HUES48 (cell line): ENCODE measurements at regions not wholly inside any gene's neighbourhood (a gene's known extent, or its start where the extent isn't known, plus 50 kb on each side); places are given as distances from the start of the nearest gene placed in this dataset.

Source experiments
- H3K27ac ChIP-seq: one replicate; pipeline ENCODE4 v1.7.0; 2013; ENCODE audit warnings: low read depth, low read length, inconsistent platforms
- H3K27me3 ChIP-seq: 2 replicates; pipeline ENCODE4 v1.6.1; 2013; ENCODE audit warnings: mild to moderate bottlenecking, low read length; ENCODE audit not compliant: control insufficient read depth, insufficient read depth
- H3K36me3 ChIP-seq: 2 replicates; pipeline ENCODE4 v1.6.1; 2013; ENCODE audit warnings: low read length; ENCODE audit not compliant: control insufficient read depth, insufficient read depth
- H3K4me1 ChIP-seq: 2 replicates; pipeline ENCODE4 v1.6.1; 2013; ENCODE audit warnings: mild to moderate bottlenecking, low read length; ENCODE audit not compliant: control insufficient read depth, insufficient read depth
- H3K4me3 ChIP-seq: 2 replicates; pipeline ENCODE4 v1.5.1; 2013; ENCODE audit warnings: mild to moderate bottlenecking, low read depth, low read length
- H3K9ac ChIP-seq: 2 replicates; pipeline ENCODE4 v1.6.1; 2013; ENCODE audit warnings: mild to moderate bottlenecking, low read depth, low read length, moderate library complexity
- H3K9me3 ChIP-seq: 2 replicates; pipeline ENCODE4 v1.6.1; 2013; ENCODE audit warnings: low read length; ENCODE audit not compliant: control insufficient read depth, insufficient read depth

DNA sequence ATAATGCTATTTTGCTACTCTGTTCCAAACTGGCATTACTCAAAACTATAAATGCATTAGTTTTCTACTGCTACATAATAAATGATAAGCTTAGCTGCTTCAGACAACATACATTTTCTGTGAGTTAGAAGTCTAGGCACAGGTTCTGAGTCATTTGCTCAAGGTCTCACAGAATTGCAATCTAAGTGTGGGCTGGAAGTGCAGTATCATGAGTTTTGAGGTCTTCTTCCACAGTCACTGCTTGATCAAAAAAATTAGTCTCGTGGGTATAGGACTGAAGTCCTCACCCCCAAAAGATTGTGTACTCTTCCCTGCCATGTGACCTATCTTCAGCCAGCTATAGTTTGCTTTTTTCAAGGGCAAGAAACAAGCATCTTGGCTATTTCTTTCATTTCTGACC is 676.9 kb downstream of the ADCYAP1 start:
- H3K9me3 ChIP-seq, result no peaks in the 10 kb centered on the region

DNA sequence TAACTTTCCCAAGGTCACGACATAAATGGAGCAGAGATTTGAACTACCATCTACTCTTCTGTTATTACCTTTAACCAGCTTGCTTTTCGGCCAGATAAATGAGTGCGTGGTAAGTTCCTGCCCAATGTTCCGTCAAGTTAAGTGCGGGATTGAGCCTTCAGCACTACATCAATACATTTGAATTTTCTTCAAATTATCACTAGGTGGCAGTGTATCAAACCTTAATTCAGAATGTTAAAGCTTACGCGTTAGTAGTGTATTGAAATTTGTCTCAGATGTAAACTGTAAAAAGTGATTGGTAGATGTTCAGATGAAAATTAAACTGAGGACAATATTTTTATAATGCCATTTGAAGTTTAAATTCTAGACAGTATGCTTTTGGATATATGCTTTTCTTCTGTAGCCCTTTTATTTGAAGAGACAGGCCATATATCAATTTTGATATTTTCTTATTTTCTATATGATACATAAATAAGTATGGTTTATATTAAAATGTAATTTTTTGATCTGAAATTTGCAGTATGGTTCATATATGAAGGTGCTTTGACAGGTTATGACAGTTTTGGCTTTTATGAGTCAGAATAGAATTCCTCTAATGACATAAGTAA is 681.3 kb downstream of the ADCYAP1 start:
- Histone ChIP-seq H3K27ac (no peak overlapping the region), H3K36me3 (no peaks in the 10 kb centered on the region), H3K27me3 (no peaks in the 10 kb centered on the region)

More for the DNA sequence above, 676.9 kb downstream of the ADCYAP1 start:
- no peak overlapping the region for H3K4me3 ChIP-seq
- no peak overlapping the region for H3K27ac ChIP-seq
- no peaks in the 10 kb centered on the region for H3K27me3 ChIP-seq
- H3K9ac ChIP-seq, result no peak overlapping the region
- H3K36me3 ChIP-seq, result no peaks in the 10 kb centered on the region
- no peaks in the 10 kb centered on the region for H3K4me1 ChIP-seq

DNA sequence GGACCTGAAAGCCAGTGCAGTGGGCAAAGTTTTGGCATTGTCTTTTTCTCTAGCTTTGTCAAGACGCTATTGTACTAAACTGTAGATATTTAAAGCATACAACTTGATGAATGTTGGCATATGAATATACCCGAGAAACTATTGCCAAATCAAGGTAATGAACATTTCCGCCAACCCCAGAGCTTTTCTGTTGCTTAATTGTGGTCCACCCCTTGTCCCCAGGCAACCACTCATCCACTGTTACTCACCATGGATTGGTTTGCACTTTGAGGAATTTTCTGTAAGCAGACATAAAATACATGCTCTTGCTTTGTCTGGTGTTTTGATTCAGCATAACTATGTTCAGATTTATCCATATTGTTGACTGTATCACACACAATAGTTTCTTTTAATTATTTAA is 688.4 kb downstream of the ADCYAP1 start:
- Histone ChIP-seq H3K27ac (no peak overlapping the region), H3K4me1 (no peaks in the 10 kb centered on the region), H3K9me3 (no peaks in the 10 kb centered on the region), H3K36me3 (no peaks in the 10 kb centered on the region), H3K9ac (no peak overlapping the region), H3K4me3 (no peak overlapping the region), H3K27me3 (no peaks in the 10 kb centered on the region)

More for the DNA sequence above, 681.3 kb downstream of the ADCYAP1 start:
- Histone ChIP-seq H3K9ac (no peak overlapping the region), H3K4me1 (no peaks in the 10 kb centered on the region), H3K9me3 (no peaks in the 10 kb centered on the region), H3K4me3 (no peak overlapping the region)

DNA sequence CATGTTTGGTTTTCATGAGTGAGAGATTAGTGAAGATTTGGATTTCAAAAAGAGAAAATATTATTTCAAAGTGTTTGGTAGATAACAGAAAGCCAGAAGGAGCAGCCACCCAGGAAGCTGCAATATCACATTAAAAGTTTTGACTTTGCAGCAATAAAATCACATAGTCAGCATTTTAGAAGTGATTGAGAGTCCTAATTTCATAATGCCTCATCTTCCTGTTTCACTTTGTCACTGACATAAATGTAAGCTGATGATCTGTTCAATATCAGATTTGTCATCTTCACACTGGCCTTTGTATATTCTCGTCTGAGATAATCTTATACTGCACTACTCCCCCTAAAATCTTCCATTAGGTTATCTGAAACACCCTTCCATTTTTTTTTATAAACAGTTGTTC is 690.5 kb downstream of the ADCYAP1 start:
- no peaks in the 10 kb centered on the region for H3K27me3 ChIP-seq
- no peaks in the 10 kb centered on the region for H3K9me3 ChIP-seq
- no peaks in the 10 kb centered on the region for H3K36me3 ChIP-seq
- no peak overlapping the region for H3K9ac ChIP-seq
- no peak overlapping the region for H3K4me3 ChIP-seq
- no peaks in the 10 kb centered on the region for H3K4me1 ChIP-seq
- H3K27ac ChIP-seq, result no peak overlapping the region

DNA sequence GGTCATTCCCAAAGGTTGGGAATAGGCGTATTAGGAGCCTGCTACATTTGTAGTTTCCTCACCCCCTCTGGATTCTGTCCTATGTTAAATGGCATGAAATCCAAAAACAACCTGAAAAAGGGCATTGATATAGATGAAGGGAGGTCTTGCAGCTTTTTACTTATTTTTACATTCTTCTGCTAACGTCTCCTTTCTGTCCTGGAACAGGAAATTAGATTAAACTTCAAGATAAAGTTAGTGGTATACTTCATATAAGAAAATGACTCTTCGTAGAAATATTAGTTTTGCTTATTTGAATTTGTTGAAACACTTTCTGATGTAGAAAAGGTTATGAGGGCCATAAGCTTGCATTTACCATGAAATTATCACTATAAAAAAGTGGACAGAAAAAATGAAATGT is 694.5 kb downstream of the ADCYAP1 start:
- Histone ChIP-seq H3K9me3 (no peaks in the 10 kb centered on the region), H3K9ac (no peak overlapping the region), H3K4me3 (no peak overlapping the region), H3K4me1 (no peaks in the 10 kb centered on the region), H3K27ac (no peak overlapping the region), H3K27me3 (no peaks in the 10 kb centered on the region), H3K36me3 (no peaks in the 10 kb centered on the region)

DNA sequence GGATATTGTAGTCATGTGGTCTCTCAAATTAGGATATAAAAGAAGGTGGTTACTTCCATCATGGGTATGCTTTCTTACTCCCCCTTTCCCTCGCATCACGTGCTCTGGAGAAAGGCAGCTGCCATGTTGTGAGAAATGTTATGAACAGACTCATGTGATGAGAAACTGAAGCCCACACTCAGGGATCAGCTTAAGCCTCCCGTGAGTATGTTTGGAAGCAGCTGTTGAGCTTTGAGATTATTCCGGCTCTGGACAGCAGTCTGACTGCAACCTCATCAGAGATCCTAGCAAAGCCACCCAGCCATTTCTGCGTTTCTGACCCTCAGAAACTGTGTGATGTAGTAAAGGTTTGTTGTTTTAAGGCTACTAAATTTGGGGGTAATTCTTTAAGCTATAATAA is 700.1 kb downstream of the ADCYAP1 start:
- H3K4me1 ChIP-seq, result no peaks in the 10 kb centered on the region
- no peaks in the 10 kb centered on the region for H3K36me3 ChIP-seq
- H3K9ac ChIP-seq, result no peak overlapping the region
- no peak overlapping the region for H3K27ac ChIP-seq
- no peaks in the 10 kb centered on the region for H3K27me3 ChIP-seq
- H3K4me3 ChIP-seq, result no peak overlapping the region
- no peaks in the 10 kb centered on the region for H3K9me3 ChIP-seq

DNA sequence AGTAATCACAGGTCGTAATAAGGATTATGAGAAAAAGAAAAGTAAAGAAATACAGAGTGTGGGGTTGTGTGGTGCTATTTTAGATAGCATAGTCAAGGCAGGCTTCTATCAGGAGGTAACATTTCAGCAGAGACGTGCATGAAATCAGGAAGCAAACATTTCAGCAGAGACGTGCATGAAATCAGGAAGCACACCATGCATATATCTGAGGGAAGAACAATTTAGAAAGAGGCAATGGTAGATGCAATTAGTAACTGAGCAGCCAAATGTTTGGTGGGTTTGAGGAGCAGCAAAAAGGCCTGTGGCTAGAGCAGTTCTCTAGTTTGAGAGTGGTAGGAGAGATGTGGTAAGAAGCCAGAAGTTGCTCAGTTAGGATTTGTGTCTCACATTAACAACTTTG is 713.7 kb downstream of the ADCYAP1 start:
- no peak overlapping the region for H3K27ac ChIP-seq
- no peak overlapping the region for H3K4me3 ChIP-seq
- no peaks in the 10 kb centered on the region for H3K36me3 ChIP-seq
- no peaks in the 10 kb centered on the region for H3K27me3 ChIP-seq
- no peaks in the 10 kb centered on the region for H3K4me1 ChIP-seq
- H3K9ac ChIP-seq, result no peak overlapping the region
- no peaks in the 10 kb centered on the region for H3K9me3 ChIP-seq

DNA sequence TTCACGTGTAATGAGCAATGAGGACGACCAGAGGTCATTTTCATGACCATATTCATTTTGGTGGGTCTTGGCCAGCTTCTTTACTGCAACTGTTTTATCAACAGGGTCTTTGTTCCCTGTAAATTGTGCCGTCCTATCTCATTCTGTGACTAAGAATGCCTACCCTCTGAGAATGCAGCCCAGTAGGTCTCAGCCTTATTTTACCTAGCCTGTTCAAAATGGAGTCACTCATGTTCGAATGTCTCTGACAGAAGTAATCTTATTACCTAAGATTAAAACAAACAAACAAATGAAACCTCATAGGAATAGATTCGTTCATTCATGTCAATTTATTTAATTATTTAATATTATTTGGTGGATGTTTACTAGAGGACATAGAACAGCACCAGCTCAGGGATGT is 714.8 kb downstream of the ADCYAP1 start:
- Histone ChIP-seq H3K4me3 (no peak overlapping the region), H3K27ac (no peak overlapping the region), H3K9ac (no peak overlapping the region), H3K36me3 (no peaks in the 10 kb centered on the region), H3K9me3 (no peaks in the 10 kb centered on the region), H3K27me3 (no peaks in the 10 kb centered on the region), H3K4me1 (no peaks in the 10 kb centered on the region)

DNA sequence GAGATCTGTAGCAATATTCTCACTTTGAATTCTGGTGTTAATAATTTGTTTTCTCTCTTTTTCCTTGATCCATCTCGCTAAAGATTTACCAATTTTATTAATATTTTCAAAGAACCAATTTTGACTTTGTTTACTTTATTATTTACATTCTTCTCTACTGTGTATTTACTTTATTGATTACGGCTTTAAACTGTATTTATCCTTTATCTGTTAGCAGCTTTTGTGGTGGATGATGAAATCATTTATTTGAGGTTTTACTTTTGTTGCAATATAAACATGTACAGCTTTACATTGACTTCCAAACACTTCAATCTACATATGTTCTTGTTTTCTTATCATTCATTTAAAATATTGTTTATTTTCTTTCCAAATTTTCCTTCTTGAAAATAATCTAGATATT is 719.9 kb downstream of the ADCYAP1 start:
- Histone ChIP-seq H3K9ac (no peak overlapping the region), H3K4me3 (no peak overlapping the region), H3K9me3 (no peaks in the 10 kb centered on the region), H3K27ac (no peak overlapping the region), H3K36me3 (no peaks in the 10 kb centered on the region), H3K4me1 (no peaks in the 10 kb centered on the region), H3K27me3 (no peaks in the 10 kb centered on the region)

DNA sequence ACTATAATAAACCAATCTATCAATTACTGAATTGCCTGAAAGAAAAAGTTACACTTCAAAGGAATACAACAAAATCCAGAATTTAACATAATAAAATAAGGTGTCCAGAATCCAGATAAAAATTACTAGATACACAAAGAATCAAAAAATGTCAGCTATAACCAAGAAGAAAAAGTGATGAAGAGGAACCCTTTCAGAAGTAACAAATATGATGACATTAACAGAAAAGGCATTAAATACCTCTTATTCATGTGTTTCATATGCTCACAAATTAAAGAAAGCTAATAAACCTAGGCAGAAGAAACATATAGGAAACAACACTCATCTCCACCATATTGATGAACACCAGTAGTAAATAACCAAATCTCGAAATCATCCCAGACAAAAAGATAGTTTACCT is 722.8 kb downstream of the ADCYAP1 start:
- 0 out of 2 replicates have a peak, but pooled peaks cover 3% of the 10 kb centered on the region for H3K9me3 ChIP-seq
- no peak overlapping the region for H3K27ac ChIP-seq
- no peak overlapping the region for H3K9ac ChIP-seq
- no peaks in the 10 kb centered on the region for H3K36me3 ChIP-seq
- H3K4me1 ChIP-seq, result no peaks in the 10 kb centered on the region
- no peaks in the 10 kb centered on the region for H3K27me3 ChIP-seq
- H3K4me3 ChIP-seq, result no peak overlapping the region

DNA sequence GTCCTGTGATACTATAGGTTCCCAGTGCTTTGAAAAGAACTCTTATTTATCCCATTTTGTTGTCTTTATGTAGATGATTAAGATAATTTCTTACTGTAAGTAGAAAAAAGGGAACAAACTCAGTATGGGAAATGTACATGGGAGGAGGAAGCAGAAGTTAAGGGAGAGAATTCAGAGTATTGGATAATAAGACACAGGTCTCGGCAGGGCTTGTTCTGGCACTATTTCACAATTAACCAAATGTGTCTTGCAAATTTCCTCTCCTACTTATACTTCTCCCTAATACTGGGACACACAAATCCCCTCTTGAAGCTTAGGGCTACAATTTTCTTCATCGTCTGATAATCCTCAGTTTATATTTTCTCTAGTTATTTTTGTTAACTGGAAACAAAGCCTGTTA is 744.0 kb downstream of the ADCYAP1 start:
- H3K27me3 ChIP-seq, result no peaks in the 10 kb centered on the region
- H3K9ac ChIP-seq, result no peak overlapping the region
- H3K27ac ChIP-seq, result no peak overlapping the region
- H3K36me3 ChIP-seq, result no peaks in the 10 kb centered on the region
- no peak overlapping the region for H3K4me3 ChIP-seq
- no peaks in the 10 kb centered on the region for H3K4me1 ChIP-seq
- H3K9me3 ChIP-seq, result no peaks in the 10 kb centered on the region

DNA sequence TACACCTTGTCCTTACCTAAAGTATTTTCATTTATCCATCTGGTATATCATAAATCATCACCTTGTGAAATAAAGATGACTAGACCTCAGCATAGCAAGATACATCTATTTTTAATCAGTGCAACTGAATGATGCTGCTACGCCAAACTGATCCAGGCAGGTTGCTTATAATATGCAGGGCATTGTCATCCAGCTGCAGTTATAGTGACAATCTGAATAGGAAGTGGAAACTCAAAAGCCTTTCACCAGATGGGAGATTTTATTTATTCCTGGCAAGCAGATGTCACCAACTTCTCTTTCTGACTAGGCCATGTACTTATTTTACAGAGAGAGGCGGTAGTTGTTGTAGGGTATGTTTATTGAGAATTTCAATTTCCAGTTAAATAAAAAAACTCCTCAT is 747.3 kb downstream of the ADCYAP1 start:
- H3K4me3 ChIP-seq, result no peak overlapping the region
- no peaks in the 10 kb centered on the region for H3K4me1 ChIP-seq
- no peaks in the 10 kb centered on the region for H3K9me3 ChIP-seq
- no peak overlapping the region for H3K9ac ChIP-seq
- no peaks in the 10 kb centered on the region for H3K27me3 ChIP-seq
- H3K27ac ChIP-seq, result no peak overlapping the region
- no peaks in the 10 kb centered on the region for H3K36me3 ChIP-seq
